Endothelial cell of umbilical vein (primary cell): ENCODE measurements at regions not wholly inside any gene's neighbourhood (a gene's known extent, or its start where the extent isn't known, plus 50 kb on each side); places are given as distances from the start of the nearest gene placed in this dataset.

Source experiments
- BruUV-seq: library from RNA; stranded (reverse); fragments of 400-500 nt; replicated peaks from 2 replicates; lab custom pipeline; 2021; lab: Mats Ljungman, UMichigan
- CTCF ChIA-PET: fragments of 300-600, 350-600 bp; sonication (Branson Sonifier 250); formaldehyde crosslinking; loops from one replicate; lab custom pipeline; 2021; ENCODE audit warnings: antibody characterized with exemption, inconsistent platforms; lab: Charles Lee
- POLR2A ChIA-PET: fragments of 300-600, 350-600 bp; sonication (Branson Sonifier 250); formaldehyde crosslinking; loops from one replicate; lab custom pipeline; 2021; ENCODE audit warnings: antibody characterized with exemption, inconsistent platforms; lab: Charles Lee
- DNase-seq: peaks from one replicate; pipeline ENCODE4 v3.0.0-alpha.2; 2011; ENCODE audit warnings: low read depth, low spot score
- FAIRE-seq: peaks from 2 replicates; lab custom pipeline; 2011; peaks lifted over from hg19 to GRCh38; lab: Jason Lieb, UNC
- H2AFZ ChIP-seq: 2 replicates; pipeline ENCODE4 v1.6.0; 2012; ENCODE audit warnings: low read depth, low read length, control low read depth, inconsistent platforms
- H3K27ac ChIP-seq: 2 replicates; pipeline ENCODE4 v1.5.1; 2011; ENCODE audit warnings: low read depth, mild to moderate bottlenecking, control low read depth, low read length, moderate library complexity; ENCODE audit not compliant: insufficient read depth
- H3K27me3 ChIP-seq, 2 experiments: 2 replicates each; pipeline versions ENCODE4 v1.6.0 to v1.6.1; 2011; ENCODE audit warnings: low read length in 2 of 2, mixed read lengths in 1 of 2; ENCODE audit not compliant: control insufficient read depth in 2 of 2, insufficient read depth in 2 of 2
- H3K36me3 ChIP-seq, 2 experiments: 2 replicates in 1 of 2; 3 replicates in 1 of 2; pipeline ENCODE4 v1.5.1; 2011; ENCODE audit warnings: low read length in 2 of 2, mild to moderate bottlenecking in 1 of 2, moderate library complexity in 1 of 2; ENCODE audit not compliant: control insufficient read depth in 2 of 2, insufficient read depth in 2 of 2; ENCODE audit errors: extremely low read depth in 1 of 2
- H3K4me1 ChIP-seq: 3 replicates; pipeline ENCODE4 v1.5.1; 2011; ENCODE audit warnings: mild to moderate bottlenecking, low read length; ENCODE audit not compliant: control insufficient read depth, insufficient read depth; ENCODE audit errors: extremely low read depth
- H3K4me2 ChIP-seq: 2 replicates; pipeline ENCODE4 v1.6.1; 2011; ENCODE audit warnings: low read length, control low read depth, mixed read lengths; ENCODE audit not compliant: insufficient read depth
- H3K4me3 ChIP-seq, 3 experiments: fragments of 200-600 bp in 1 of 3; sonication (generic), shearing (Covaris generic) in 1 of 3; replicated peaks in 1 of 3; 2 replicates each; pipeline ENCODE4 v1.5.1; 2011 to 2016; ENCODE audit warnings: control low read depth in 3 of 3, low read length in 3 of 3, mild to moderate bottlenecking in 2 of 3, inconsistent platforms in 1 of 3, low read depth in 1 of 3, moderate library complexity in 1 of 3; ENCODE audit not compliant: insufficient read depth in 1 of 3
- H3K79me2 ChIP-seq: 2 replicates; pipeline ENCODE4 v1.6.0; 2012; ENCODE audit warnings: low read length, inconsistent platforms; ENCODE audit not compliant: control insufficient read depth, insufficient read depth
- H3K9ac ChIP-seq: replicated peaks from 2 replicates; pipeline ENCODE3; 2011; ENCODE audit warnings: low read length, control low read depth; ENCODE audit not compliant: insufficient read depth; ENCODE audit errors: extremely low read depth
- H3K9me1 ChIP-seq: replicated peaks from 3 replicates; pipeline ENCODE4 v1.6.0; 2011; ENCODE audit warnings: mild to moderate bottlenecking, low read length; ENCODE audit not compliant: control insufficient read depth, insufficient read depth; ENCODE audit errors: extremely low read depth
- H3K9me3 ChIP-seq: replicated peaks from 2 replicates; pipeline ENCODE4 v1.5.1; 2012; ENCODE audit warnings: low read length, inconsistent platforms; ENCODE audit not compliant: control insufficient read depth, insufficient read depth
- H4K20me1 ChIP-seq: replicated peaks from 2 replicates; pipeline ENCODE3; 2011; ENCODE audit warnings: mild to moderate bottlenecking, low read length; ENCODE audit not compliant: control insufficient read depth, insufficient read depth; ENCODE audit errors: extremely low read depth
- CTCF ChIP-seq, 2 donors: IDR thresholded peaks; 1 replicate in 1 of 2; 2 replicates in 1 of 2; pipeline ENCODE4 v1.5.1; 2011; ENCODE audit warnings: low read length in 2 of 2, mild to moderate bottlenecking in 2 of 2, moderate library complexity in 2 of 2, control low read depth in 1 of 2, inconsistent platforms in 1 of 2, low read depth in 1 of 2; ENCODE audit not compliant: insufficient read depth in 1 of 2; ENCODE audit errors: extremely low read depth in 1 of 2
- EZH2 ChIP-seq: IDR thresholded peaks from 2 replicates; pipeline ENCODE4 v1.6.1; 2012; ENCODE audit warnings: borderline replicate concordance, low read depth, mild to moderate bottlenecking, moderate library complexity, low read length, inconsistent platforms; ENCODE audit not compliant: severe bottlenecking
- FOS ChIP-seq: IDR thresholded peaks from 2 replicates; pipeline ENCODE4 v1.6.1; 2011; ENCODE audit warnings: mild to moderate bottlenecking, low read length, moderate library complexity, borderline replicate concordance; ENCODE audit not compliant: insufficient read depth
- GATA2 ChIP-seq: IDR thresholded peaks from 2 replicates; pipeline ENCODE4 v1.7.0; 2011; ENCODE audit warnings: low read depth, mild to moderate bottlenecking, moderate library complexity, mixed read lengths, low read length; ENCODE audit not compliant: insufficient read length, insufficient read depth
- JUN ChIP-seq: IDR thresholded peaks from 2 replicates; pipeline ENCODE4 v1.6.1; 2011; ENCODE audit warnings: borderline replicate concordance, low read depth; ENCODE audit not compliant: insufficient read length, insufficient read depth
- MAX ChIP-seq: IDR thresholded peaks from 2 replicates; pipeline ENCODE4 v1.6.1; 2011; ENCODE audit not compliant: insufficient read depth, insufficient read length
- MYC ChIP-seq: IDR thresholded peaks from one replicate; pipeline ENCODE4 v1.6.1; 2011; ENCODE audit warnings: mild to moderate bottlenecking, low read depth, low read length
- POLR2A ChIP-seq: IDR thresholded peaks from 2 replicates; pipeline ENCODE4 v1.6.1; 2012; ENCODE audit warnings: low read depth, mild to moderate bottlenecking, control low read depth, low read length
- POLR2AphosphoS5 ChIP-seq: IDR thresholded peaks from 2 replicates; pipeline ENCODE4 v1.6.1; 2012; ENCODE audit warnings: low read depth, mild to moderate bottlenecking, control low read depth, low read length, moderate library complexity; ENCODE audit not compliant: insufficient read depth
- dilution Hi-C: fragments of 300-500 bp; cut with MboI; formaldehyde crosslinking; loops from one replicate; pipeline ENCODE4 v1.15.0; 2019; ENCODE audit warnings: low sequenced_read_pairs; ENCODE audit not compliant: extremely low pct_ligation_motif_present
- intact Hi-C: fragments of 100-400 bp; cut with micrococcal nuclease; formaldehyde crosslinking; loops from one replicate; pipeline ENCODE4 v1.10.0; 2022

DNA sequence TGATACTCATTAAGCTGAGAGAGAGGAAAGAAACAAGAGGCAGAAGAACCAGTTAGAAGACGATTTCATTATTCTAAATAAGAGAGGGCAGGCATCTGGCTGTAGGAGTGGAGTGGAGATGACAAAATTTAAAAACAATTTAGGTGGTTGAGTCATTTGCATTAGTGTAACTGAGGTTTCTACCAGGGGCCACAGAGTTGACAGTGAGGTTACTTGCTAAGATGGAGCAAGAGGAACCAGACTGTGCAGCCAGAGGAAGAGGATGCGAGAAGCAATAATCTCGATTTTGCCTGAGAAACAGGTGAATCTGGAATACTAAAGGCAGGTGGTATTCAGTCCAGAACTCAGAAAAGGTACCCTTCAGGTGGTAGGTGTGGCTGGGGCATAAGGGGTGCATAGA, 491.9 kb downstream of the MID1IP1 start:
- Histone ChIP-seq H3K9me1 (no peaks in the 10 kb centered on the region), H3K27ac (no peak overlapping the region), H3K4me2 (no peak overlapping the region), H3K27me3 (no peaks in the 10 kb centered on the region), H3K36me3 (no peaks in the 10 kb centered on the region), H3K9me3 (no peaks in the 10 kb centered on the region), H4K20me1 (no peaks in the 10 kb centered on the region), H3K79me2 (no peaks in the 10 kb centered on the region), H3K4me1 (no peaks in the 10 kb centered on the region), H3K4me3 (no peak overlapping the region), H2AFZ (no peak overlapping the region), H3K9ac (no peak overlapping the region)
- FAIRE-seq, result no peak
- POLR2A ChIA-PET, result no interaction called here
- dilution Hi-C loops, result no loop called here
- intact Hi-C loops, result no loop called here
- no peak for DNase-seq
- no TSS peak for BruUV-seq
- no peak for TF ChIP-seq FOS
- no peak for TF ChIP-seq GATA2
- TF ChIP-seq POLR2A, result no peak
- TF ChIP-seq EZH2, result no peak
- no peak for TF ChIP-seq MYC
- no peak for TF ChIP-seq MAX
- TF ChIP-seq CTCF (IDR thresholded peaks at IDR 0.05; ENCODE audit: extremely low read depth in 1 of 2, insufficient read depth in 1 of 2, low read depth in 1 of 2, low read length in 2 of 2), result no peak
- no peak for TF ChIP-seq POLR2AphosphoS5
- no peak for TF ChIP-seq JUN
- CTCF ChIA-PET, result no interaction called here
